GM21576 (cell line): ENCODE measurements at regions not wholly inside any gene's neighbourhood (a gene's known extent, or its start where the extent isn't known, plus 50 kb on each side); places are given as distances from the start of the nearest gene placed in this dataset.
"Not testable (repeated sequence)": the region's sequence is repeated elsewhere in the genome, so short reads cannot be mapped to it uniquely, and the experiment has no call there.

Experiments used
- ATAC-seq: cut with Tn5 transposase; IDR thresholded peaks from one replicate; pipeline ENCODE4 v1.9.1; 2021; ENCODE audit warnings: mild to moderate bottlenecking, moderate library complexity; ENCODE audit not compliant: unreplicated experiment

DNA sequence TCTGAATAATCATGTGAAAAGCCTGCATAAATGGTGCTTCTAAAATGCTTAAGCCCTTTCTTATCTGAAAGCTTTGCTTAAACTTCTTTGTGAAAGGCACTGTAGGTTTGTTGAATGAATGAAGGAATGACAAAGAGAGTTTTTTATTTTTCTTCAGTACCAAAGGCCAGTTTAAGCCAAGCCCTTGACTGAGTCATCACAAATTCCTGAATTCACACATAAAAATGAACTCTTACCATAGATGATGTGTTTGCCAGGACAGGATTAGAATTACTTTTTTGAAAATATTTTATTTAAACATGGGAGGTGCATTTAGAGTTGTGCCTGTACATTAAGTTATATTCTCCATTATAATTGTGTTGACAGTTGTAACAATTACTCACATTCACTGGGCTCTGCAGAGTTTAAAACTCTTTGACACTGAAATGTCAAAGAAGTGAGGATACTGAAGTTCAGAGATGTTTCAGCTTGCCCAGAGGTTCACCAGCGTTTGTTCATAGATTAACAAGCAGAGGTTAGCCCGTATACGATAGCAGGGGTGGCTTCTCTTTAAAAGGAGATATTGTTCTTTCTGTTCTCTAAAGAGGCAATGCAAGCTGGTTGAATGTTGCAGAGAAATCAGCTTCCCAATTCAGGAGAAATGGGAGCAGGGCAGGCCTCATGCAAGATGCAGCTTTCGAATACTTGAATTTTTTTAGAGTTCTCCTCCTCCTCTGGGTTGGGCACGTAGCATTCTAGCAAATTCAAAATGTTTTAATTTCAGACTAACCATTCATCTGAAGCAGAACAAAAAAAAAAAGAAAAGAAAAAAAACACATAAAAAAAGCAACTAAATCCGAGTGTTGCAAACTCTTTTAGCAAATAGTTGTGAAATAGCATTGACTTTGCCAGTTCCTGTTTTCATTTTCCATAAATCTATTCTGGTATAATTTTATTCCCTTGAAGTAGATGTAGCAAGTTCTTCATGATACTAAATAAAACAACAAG lies 358.7 kb upstream of the KLF4 start:
- no peak for ATAC-seq

DNA sequence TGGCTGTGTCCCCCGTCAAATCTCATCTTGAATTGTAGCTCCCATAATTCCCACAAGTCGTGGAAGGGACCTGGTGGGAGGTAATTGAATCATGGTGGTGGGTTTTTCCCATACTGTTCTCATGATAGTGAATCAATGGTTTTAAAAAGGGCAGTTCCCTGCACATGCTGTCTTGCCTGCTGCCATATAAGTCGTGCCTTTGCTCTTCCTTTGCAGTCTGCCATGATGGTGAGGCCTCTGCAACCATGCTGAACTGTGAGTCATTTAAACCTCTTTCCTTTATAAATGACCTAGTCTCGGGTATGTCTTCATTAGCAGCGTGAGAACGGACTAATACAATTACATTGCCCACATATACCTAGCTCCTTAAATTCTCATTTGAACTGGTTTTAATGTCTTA lies 353.0 kb upstream of the KLF4 start:
- ATAC-seq, result no peak

DNA sequence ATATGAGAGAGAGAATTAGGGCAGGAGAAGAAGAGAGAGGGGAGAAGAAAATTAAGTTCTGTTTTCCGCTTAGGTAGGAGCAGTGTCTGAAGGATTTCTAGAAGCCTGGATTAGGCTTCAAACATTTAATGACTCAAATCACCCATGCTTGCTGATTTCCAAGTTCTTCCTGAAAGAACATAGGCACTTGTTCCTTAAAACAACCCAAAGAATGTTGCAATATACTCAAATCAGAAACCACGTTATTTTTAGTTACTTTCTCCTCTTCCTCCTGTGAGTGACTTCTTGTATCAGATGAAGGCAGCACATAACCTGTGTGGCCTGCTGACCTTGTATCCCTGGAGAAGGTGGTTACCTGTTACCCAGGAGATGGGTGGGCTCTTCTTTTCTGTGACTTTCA lies 351.5 kb upstream of the KLF4 start:
- ATAC-seq, result no peak

DNA sequence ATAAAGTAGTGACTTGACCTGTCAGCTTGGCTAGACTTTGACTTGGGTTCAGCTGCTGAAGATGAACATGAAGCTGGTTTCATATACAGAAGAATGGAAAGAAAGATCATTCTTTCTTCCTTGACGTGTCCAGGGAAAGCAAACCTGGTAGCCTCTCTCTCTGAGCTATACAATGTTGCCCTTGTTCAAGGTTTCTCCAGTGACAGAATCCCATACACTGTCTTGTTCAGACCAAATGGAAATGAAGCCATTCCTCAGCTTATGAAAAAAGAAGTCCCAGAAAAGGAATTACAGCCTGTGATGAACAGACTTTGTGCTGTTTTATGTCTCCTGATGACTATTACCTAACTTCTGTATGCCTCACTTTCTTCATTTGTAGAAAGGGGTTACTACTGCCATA lies 349.8 kb upstream of the KLF4 start:
- no peak for ATAC-seq

DNA sequence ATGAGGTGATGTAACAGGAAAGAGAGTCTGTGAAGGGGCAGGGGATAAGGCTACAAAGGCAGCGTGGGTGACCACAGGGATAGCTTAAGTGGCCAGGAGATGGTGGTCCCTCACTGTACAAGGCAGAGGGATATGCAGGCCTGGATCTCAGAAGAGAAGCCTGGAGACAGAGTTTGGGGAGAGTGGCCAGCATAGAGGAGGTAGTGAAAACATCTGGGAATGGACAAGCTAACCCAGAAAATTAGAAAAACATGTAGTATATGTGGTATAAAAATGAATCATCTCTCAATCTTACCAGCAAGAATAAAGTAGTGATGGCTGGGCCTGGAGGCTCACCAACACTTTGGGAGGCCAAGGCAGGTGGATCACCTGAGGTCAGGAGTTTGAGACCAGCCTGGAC lies 349.2 kb upstream of the KLF4 start:
- ATAC-seq, result no peak

DNA sequence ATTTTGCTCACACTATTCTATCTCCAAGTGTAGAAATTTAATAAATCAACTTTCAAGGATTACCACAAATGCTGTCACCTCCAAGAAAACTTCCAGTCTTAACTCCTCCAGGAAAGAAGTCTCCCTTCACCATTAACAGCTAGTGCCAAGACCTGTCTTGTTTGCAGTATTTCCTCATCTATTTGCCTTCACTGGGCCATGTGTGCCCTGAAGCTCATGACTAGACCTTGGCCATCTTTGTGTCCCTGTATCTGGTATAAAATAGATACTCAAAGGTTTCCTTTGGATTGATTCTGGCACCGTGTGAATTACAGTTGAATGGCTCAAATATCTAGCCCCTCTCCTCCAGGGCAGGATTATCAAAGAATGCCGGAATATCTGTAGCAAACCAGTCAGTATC lies 346.7 kb upstream of the KLF4 start:
- no peak for ATAC-seq

DNA sequence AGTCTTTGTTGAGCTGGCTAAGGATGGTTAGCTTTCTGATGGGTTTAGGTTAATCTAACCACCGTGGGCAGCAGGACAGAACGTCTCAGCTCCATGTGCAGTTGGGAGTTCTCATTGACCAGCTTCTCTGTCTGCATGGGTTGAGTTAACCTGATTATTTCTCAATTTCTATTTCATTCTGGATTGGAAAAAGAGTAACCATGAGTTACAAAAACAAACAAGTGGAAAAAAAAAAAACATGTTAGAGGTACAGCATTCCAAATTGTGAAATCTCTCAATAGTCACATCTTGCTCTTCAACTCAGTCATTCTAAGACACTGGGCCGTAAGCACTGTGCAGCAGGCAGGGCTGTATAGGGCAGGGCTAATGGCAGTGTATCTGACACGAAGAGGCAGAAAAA lies 343.7 kb upstream of the KLF4 start:
- ATAC-seq, result no peak

DNA sequence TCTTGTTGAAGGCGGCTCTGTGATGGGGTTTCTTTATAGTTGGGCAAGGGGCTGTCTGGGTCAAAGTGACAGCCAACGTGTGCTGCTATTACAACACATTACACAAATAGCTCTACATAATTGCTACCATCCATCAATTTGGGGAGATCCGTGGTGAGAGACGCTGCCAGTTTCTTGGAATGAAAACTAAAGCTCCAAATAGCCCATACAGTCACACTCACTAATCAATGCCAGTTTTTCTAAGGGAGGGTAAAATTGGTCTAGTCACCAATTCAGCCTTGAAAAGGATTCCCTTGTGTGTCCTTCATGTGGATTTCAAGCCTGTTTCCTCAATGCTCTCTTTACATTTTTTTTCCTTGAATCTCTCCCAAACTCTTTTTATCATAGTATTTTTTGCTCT lies 343.3 kb upstream of the KLF4 start:
- no peak for ATAC-seq

DNA sequence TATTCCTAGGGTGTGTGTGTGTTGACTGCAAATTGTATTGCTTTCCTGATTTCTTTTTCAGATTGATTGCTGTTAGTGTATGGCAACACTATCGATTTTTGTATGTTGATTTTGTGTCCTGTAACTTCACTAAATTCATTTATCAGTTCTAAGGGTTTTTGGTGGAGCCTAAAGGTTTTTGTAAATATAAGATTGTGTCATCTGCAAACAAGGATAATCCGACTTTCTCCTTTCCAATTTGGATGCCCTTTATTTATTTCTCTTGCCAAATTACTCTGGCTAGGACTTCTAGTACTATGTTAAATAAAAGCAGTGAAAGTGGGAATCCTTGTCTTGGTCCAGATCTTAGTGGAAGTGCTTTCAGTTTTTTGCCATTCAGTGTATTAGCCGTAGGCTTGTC lies 340.9 kb upstream of the KLF4 start:
- ATAC-seq, result no peak

DNA sequence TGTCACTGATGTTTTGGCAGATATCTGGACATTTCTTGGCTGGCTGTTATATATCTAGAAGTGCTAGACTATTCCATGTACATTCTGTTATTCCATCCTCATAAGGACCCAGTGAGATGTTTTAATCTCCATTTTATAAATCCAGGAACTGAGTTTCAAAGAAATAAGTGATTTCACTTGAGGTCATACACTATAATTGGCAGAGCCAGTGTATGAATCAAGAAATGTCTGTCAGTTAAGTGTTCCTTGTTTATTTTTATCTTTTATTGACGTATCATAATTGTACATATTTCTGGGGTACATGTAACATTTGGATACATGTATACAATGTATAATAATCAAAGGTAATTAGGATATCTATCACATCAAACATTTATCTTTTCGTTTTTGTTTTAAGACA lies 338.3 kb upstream of the KLF4 start:
- no peak for ATAC-seq

DNA sequence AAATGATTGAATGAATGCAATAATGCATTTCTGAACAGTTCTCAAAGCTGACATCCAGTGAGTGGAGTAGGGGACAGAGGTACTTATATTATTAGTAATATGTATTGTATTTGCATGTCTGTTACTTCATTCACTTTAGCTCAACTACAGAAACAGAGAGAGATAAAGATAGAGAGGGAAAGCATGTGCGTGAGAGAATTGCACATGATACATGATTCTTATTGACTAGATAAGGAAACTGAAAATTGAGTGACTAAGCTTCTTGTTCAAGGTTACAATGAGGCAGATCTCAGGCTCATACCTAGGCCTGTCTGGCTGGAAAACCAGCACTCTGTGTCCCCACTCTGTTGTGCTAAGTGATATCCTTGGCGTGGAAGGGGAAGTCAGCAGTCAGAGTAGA lies 337.7 kb upstream of the KLF4 start:
- ATAC-seq, result peak; percentile 92

DNA sequence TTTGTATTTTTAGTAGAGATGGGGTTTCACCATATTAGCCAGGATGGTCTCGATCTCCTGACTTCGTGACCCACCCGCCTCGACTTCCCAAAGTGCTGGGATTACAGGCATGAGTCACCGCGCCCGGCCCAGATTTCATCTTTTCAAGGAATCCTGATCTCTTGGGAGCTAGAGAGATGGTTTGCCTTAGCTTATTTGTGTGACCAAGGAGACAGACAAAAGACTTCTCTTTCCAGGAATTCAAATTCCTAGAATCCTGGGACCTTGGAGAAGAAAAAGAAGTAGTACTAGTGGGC lies 337.1 kb upstream of the KLF4 start:
- not testable (repeated sequence) for ATAC-seq

DNA sequence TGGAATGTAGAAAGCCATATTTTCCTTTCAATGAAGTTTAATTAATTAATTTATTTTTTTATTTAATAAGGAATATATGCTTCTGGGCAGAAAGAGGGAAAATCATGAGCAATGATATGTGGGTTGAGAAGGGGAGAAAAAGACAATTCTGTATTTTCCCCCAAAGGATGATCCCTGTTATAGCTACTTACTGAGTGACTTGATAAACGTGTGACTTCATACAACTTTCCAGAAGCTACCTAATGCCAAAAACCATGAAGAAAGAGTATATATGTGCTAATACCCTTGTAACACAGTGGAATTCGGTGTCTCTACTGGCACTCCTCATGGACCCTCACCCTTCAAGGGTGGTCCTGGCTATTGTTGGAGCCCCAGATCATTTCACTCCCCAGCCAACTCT lies 335.0 kb upstream of the KLF4 start:
- ATAC-seq, result no peak

DNA sequence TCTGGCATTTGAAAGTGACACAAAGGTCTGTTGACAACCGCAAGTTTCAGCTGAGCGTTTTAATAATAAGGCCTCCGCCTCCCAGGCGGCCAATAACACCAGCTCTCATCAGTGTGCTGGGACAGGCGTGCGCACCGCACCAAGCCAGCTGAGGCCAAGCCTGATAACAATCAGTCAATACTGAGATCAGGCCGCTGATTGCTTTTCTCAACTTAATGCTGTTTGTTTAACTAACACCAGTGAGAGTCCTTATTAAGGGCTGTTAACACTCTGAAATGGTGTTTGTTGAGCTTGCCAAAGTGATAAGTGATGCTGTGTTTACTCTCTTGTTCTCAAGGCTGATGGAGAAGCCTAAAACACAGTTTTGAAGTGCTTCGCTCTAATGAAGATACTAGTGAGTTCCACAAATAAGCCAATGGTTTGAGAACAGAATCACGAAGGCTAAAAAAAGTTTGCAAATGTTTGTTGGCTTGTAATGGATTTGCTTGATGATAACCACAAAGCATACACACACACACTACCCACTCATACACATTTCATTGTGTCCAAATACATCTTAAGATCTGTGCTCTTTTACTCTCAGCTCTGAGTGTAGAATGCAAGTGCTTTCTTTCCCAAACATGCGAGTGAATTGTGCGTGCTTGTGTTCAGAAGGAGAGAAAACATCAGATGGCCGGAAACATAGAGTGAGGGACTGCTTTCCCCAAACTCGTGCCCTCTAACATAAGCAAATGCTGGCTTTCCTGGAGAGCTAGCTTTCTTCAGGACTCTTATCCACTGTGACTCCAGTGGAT lies 330.4 kb upstream of the KLF4 start:
- no peak for ATAC-seq

DNA sequence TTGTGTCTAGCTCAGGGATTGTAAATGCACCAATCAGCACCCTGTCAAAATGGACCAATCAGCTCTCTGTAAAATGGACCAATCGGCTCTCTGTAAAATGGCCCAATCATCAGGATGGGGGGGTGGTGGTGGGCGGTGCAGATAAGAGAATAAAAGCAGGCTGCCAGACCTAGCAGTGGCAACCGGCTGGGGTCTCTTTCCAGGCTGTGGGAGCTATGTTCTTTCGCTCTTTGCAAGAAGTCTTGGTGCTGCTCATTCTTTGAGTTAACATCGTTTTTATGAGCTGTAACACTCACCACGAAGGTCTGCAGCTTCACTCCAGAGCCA lies 328.9 kb upstream of the KLF4 start:
- not testable (repeated sequence) for ATAC-seq

DNA sequence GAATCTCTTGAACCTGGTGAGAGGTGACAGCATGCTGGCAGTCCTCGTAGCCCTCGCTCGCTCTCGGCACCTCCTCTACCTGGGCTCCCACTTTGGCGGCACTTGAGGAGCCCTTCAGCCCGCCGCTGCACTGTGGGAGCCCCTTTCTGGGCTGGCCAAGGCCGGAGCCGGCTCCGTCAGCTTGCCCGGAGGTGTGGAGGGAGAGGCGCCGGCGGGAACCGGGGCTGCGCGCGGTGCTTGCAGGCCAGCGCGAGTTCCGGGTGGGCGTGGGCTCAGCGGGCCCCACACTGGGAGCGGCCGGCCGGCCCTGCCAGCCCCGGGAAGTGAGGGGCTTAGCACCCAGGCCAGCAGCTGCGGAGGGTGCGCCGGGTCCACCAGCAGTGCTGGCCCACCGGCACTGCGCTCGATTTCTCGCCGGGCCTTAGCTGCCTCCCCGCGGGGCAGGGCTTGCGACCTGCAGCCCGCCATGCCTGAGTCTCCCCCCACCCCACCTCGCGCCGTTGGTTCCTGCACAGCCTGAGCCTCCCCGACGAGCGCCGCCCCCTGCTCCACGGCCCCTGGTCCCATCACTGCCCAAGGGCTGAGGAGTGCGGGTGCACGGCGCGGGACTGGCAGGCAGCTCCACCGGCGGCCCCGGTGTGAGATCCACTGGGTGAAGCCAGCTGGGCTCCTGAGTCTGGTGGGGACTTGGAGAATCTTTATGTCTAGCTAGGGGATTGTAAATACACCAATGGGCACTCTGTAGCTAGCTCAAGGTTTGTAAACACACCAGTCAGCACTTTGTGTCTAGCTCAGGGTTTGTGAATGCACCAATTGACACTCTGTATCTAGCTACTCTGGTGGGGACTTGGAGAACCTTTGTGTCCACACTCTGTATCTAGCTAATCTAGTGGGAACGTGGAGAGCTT lies 328.3 kb upstream of the KLF4 start:
- ATAC-seq, result not testable (repeated sequence)

DNA sequence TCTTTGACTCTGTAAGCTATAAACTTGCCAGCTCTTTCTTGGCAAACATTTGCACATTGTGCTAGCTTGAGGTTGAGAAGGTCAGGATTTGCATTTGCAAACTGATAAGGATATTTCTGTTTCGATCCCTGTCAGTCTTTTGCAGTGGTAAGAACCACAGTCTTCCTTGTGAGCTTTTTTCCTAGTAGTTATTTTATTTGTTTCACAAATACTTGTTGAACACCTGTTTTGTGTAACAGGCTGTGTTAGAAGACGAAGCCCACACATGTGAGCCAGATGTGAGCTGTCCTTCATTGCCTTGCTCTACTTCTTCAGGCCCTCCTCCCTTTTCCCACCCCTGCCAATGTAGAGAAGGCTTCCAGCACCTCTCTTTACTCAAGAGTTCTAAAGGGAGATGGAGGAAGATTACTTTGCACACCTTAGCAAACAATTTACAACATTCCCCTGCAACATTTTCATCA lies 327.0 kb upstream of the KLF4 start:
- no peak for ATAC-seq

DNA sequence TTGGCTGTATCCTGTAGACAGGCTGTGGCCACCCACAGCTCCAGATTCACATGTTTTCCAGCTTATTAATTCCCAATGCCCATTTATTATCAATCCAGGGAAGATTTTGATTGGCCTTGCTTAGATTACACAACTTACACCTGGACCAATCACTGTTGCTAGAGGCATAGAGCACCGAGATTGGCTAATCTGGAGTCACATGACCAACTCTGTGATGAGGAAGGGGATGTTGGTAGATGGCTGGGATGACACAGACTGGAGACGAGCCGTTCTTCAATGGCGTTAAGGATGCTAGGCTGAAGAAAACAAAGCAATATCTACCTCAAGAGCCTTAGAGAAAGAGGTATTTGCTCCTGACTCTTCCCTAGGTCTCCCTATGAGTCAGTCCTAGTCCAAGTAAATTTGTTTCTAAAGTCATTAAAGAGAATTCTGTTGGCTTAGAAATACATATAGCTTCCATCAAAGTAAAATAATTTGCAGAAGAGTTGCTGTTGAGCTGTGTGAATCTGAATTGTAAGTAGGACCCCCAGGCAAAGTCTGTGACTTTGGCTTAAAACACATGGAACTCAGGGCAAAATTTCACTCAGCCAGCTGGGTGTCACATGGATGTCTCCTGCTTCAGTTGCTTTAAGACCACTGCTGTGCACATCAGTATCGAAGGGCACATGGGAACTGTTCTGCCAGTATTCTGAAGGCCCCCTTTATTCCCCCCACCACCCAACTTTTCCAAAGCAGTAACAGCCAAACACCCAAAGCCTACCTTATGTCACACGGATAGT lies 326.4 kb upstream of the KLF4 start:
- no peak for ATAC-seq

DNA sequence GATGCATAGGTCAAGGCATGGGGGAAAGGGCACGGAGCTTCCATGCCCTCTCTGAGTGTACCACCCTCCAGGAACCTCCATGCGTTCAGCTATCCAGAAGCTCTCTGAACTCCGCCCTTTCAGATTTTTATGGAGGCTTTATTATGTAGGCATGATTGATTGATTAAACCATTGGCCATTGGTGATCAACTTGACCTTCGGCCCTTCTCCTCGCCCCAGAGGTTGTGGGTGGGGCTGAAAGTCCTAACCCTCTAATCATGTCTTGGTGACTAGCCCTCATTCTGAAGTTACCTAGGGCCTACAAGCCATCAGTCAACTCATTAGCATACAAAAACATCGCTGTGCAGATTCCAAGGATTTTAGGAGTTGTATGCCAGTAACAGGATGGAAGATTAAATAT lies 323.7 kb upstream of the KLF4 start:
- no peak for ATAC-seq

DNA sequence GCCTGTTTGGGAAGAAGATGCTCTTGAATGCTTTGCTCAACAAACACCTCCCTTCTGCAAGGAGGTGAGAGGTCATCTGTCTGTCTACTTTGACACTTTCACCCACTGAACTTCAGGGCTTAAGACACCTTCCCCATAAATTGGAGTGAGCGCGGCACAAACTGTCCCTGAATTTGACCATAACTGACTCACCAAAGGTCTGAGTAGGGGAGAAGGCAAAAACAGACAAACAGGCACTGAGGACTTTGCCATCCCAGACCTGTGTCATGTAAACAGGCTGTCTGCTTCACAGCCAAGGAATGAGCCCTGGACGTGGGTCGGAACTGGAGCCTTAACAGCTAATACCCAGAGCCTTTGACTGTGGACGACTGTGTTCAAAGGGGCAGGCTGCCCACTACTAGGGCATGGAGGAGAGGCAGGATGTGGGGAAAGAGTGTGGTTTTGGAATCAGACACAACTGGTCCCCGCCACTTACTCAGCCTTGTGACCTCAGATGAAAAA lies 320.9 kb upstream of the KLF4 start:
- ATAC-seq, result no peak
